GM21367 (cell line): ENCODE measurements at regions not wholly inside any gene's neighbourhood (a gene's known extent, or its start where the extent isn't known, plus 50 kb on each side); places are given as distances from the start of the nearest gene placed in this dataset.

ENCODE experiments used
- ATAC-seq: cut with Tn5 transposase; IDR thresholded peaks from one replicate; pipeline ENCODE4 v1.9.1; 2021; ENCODE audit not compliant: unreplicated experiment

DNA sequence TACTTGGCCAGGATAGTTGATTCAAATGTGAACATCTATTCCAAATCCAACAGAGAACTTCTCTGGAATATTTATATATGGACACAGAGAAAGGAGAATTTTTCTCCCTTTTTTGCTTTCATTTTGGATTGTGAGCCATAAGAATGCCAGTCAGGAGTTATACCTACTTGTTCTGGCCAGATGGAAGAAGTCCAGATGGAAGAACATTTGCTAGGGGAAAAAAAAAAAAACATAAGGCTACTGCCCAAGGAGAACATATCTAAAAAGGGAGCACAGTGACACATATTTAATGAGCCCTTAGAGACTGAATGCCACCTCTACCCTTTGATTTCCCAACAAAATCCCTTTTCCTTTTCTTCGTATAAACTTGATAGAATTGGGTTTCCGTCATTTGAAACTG lies 61.7 kb upstream of the PPP2R2B start:
- ATAC-seq, result no peak

DNA sequence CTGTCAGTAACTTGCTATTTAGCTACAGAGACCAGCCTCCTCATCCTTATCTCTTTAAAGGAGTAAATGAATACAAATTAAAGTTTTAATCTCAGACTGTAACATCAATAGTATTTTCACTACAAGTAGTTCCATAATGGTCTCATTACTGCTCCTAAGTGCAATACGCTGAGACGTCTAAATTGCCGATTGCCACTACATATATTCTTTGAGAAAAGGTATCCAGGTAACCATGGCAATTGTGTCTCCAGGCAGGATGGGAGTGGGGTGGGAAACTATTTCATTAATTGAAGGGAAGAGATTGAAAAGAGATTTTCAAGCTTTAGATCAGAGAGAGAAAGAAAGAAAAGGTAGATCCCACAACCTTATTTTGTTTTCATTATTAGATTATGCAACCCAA lies 65.5 kb upstream of the PPP2R2B start:
- ATAC-seq, result no peak

DNA sequence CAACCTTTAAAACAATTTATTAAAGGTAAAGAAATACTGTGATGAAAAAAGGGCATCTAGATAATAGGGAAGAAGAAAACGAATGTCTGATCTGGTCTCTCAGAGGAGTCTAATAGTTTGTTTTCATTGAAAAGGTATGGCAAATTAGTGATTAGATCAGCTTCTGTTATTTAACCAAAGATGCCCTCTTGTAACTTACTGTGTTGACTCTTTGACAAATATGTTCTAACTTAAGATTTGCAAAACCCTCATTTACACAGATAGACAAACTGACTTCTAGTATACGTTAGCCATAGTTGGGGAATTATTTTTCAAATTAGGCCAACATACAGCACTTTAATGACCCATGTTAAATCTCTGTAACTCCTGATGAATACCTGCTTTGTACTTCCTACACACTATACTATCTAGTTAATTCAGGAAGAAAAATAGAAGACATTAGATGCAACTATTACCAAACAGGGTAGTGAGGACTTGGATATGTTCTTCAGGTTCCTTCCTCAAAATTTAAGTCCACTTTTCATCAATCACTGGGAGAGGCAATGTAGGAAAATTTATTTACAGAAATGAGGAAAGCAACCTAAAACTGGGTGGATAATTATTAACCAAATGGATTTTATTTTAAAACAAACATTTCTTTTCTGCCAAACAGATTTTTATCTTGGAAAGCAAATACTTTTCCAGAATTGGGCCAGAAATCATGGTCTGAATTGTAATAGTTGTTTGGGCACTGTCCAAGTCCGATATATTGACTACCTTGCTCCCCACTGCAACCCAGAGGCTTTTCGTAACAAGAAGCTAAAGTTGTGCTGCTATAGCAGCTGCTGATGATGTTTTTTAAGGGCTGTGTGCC lies 66.4 kb upstream of the PPP2R2B start:
- no peak for ATAC-seq

DNA sequence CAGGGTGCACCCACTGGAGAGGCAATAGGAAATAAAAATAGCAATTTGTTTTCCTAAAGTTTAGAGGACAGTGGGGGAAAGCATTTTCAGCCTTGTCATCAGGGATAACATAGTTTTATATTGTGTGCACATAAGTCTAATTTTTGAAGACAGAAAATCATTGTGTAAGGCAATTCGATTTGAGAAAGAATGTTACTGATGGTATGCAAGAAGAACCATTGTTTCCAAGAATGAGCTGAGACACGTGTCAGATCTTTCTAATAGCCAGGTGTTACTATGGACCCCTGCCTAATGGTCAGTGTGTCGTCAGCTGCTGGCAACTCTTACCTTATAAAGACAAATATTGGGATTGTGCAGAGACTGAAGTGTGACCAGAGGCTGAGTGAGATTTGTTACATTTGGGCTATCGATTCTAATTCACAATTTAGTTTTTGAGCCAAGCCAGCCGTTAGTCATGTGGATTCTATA lies 67.1 kb upstream of the PPP2R2B start:
- ATAC-seq, result no peak

DNA sequence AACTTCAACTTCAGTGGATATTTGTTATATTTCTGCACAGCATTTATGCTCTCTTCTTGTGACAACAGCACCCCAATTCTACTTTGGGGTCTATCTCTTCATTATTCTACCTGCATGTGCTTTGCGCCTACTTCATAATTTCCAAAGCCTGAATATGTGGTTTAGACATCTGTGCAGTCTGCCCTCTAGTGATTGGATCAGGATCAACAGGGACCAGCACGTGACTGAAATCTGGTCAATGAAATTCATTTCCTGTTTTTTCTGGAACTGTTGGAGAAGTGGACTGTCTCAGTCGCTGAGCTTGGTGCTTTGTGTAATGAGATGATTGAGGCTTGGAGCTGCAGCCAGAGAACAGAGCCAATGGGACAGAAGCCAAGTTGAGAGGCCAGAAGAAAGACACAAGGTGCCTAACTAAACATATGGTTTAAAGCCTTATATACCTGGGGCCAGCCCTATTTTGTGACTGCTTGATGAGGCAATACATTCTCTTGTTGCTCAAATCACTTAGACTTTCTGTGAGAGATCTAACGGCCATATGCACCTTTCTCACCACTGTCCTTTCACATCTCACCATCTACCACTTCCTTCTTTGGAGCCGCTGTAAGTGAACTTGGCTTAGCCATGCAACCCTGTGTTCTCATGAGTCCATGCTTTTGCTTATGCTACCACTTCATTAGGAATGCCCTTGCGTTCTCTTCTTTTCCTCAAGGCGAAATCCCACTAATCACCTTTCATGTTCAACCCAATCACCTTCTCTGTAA lies 68.8 kb upstream of the PPP2R2B start:
- peak; percentile 78 for ATAC-seq

DNA sequence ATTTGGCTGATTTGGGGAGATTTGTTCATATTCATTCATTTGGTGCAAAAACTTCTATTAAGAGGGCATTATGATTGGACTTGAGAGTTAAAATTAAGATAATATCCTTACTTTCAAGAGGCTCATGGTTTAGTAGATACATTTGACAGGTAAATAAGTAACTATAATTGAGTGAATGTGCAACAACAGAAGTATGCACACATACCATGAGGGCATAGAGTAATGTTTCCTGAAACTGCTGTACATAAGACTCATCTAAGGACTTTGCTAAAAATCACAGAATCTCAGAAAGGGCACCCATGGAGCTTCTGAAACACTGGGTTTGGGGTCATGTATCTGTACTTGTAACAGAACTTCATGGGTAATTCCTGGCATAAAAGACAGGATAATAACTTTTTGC lies 70.1 kb upstream of the PPP2R2B start:
- no peak for ATAC-seq

DNA sequence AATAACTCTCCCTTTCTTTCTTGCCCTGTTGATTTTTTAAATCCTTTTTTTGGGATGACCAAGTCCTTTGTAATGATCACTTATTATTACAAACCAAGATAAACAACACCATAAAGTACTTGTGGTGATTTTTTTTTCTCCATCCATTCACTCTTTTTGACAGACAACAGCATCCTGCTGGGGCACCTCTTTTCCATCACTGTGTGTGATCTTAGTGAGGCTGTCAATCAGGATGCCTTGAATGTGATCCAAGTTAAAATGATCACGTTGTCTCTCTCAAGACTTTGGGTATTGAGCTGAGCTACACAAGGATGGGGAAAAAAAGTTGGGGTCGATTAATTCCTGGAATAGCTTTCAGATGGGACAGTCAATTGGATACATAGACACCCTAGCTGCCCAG lies 73.6 kb upstream of the PPP2R2B start:
- no peak for ATAC-seq

DNA sequence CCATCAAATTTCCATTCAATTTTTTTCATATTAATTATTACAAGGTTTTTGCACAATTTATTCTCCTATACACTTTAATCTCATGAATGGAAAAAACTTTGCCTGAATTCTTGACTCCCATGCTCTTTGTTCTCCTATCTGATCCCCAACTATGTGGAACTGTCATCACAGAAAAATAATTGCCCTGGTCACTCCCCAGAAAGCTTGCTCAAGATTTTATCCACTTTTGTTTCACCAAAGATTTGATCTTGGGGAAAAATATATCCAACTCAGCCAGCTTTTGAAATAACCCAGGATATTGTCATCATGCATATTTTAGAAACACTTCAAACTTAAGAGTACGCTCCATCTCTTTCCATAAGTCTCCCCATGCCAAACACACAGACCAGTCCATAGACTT lies 77.7 kb upstream of the PPP2R2B start:
- ATAC-seq, result no peak

DNA sequence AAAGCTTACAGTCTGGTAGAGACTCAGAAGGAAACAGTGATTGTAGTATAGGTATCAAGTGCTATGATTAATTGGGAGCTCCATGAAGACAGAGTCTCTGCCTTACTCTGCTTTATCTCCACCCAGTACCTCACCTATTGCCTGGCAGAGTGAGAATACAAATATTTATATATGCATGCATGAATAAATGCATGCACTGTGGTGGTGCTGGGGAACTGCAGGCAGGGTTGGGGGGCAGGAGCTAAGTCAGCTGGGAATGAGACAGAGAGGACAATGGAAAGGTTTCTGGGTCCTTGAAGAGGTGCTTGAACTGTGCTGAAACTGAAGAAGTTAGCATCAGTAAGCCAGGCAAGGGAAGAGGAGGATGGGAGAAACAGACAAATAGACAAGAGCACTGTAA lies 80.8 kb upstream of the PPP2R2B start:
- no peak for ATAC-seq

DNA sequence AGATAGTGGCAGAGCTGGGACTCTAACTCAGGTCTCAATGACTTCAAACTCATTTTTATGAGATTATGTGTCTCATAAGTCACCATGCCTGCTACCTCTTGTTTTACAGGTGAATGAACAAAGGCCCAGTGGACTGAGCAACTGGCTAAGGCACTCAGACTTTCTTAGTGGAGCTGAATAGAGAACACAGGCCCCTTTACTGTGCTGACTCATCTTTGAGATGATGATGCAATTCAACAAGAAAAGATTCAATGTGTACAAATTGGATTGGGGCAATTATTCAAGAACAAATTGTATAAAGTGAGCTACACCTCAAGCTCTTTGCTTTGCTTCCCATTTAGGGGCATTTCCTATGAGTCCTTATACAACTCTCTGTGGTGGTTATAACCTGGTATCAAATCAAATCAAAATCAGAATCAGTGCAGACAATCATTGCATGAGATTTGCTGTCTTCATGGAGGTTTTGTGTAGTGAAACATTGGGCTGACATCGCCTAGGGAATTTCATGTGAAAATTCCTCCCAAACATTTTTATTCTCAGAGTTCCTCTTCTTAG lies 84.3 kb upstream of the PPP2R2B start:
- no peak for ATAC-seq

DNA sequence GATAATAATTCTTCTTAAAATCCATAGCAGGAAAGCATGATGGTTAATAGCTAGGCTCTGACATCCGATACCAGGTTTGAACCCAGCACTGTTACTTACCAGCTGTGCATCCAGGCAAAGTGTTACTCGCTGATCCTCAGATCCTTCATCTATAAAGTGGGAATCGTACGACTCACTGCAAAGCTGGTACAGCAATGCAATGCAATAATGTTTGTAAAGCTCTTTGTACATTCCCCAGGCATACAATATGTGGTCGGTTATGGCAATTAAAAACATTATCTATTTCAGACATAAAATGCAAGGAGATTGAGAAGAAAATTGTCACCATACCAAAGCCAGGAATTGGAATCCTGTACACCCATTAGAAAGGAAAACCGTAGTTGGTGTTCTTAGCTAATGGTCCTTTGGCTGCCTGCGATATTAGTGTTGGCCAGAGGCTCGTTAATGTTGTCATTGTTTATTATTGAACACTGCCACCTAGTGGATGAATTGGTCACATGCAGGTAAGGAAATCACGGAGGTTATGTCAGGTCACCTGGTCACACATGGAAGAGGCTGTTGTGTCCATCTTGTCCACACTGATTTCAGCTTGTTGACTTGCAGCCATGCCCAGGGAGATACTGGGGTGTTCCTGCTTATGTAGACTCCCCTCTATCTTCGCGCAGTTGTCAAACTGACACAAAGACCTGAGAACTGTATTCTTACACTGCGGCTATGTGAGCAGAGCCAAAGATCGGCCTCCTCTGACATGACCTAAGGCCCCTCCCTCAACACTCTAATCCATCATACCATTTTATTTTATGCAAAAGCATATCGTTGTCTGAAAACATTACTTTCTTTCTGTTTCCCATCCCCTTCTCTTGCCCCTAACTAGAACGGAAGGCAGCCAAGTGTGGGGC lies 87.5 kb upstream of the PPP2R2B start:
- peak; percentile 99 for ATAC-seq

DNA sequence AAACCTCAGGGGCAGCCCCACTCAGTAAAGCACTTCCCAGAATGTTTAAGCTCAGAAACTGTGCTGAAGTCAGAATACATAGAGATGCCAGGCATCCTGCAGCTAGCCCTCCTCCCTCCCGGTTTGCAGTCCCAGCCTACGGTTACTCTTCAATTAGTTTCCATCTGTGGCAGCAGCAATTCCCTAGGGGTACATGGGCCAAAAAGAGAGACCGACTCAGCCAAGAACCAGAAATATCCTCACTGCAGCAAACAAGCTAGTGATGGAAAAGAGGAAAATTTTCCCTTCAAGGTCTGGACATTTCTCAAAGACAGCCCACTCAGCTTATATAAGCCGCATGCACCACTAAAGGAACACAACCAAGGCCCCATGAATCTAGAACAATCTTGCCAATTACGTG lies 89.1 kb upstream of the PPP2R2B start:
- no peak for ATAC-seq

DNA sequence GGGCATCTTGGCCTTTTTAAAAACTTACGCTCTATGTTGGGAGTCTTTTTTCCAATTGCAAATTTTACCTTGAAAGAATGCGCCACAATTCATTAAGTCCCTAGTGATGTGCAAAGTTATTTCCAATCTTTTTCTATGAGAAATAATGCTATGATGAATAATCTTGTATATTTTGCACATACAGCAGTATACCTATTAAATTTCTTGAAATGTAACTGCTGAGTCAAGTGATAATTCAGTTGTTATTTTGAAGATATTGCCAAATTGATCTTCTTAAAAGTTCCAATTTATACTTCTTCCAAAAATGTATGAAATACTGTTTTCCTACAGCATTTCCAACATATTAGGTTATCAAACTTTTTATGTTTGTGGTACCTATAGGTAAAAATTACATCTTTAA lies 92.8 kb upstream of the PPP2R2B start:
- no peak for ATAC-seq

DNA sequence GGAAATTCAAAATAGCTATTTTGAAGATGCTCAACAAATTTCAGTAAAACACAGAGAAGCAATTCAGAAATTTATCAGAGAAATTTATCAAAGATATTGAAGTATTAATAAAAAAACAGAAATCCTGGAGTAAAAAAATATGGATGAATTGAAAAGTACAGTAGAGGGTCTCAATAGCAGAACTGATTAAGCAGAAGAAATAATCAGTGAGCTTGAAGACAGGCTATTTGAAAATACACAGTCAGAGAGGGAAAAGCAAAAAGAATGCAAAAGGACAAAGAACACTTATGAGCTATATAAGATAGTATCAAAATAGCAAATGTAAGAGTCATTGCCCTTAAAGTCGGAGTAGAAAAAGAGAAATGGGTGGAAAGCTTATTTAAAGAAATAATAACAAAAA lies 107.9 kb upstream of the PPP2R2B start:
- no peak for ATAC-seq

DNA sequence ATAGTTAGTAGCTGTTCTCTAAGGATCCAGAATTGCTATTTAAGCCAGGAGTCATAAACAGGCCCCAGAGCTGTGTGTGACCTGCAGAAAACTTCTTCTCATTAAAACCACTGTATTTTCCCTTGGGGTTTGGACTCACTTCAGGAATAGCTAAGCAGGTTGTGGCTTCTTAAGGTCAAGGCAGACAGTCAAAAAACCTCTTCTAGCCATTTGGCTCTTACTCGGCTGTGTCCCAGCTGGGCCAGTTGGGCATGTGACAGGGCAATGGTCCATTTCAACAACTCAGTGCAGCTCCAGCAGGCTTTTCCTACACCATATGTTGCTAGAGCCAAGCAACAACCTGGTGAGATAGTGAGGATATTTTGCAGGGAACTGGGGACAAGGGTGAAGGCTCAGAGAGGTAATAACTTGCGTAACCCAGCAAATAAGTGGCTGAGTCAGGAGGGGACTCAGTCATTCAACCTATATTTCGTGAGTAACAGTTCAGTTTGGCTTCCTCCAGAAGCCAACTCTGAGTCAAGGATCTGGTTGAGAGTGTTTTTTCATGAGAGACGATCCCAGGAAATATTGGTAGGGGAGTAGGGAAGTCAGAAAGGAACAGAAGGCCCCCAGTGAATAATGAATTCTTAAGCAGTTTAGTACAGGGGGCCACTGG lies 115.4 kb upstream of the PPP2R2B start:
- ATAC-seq, result no peak

DNA sequence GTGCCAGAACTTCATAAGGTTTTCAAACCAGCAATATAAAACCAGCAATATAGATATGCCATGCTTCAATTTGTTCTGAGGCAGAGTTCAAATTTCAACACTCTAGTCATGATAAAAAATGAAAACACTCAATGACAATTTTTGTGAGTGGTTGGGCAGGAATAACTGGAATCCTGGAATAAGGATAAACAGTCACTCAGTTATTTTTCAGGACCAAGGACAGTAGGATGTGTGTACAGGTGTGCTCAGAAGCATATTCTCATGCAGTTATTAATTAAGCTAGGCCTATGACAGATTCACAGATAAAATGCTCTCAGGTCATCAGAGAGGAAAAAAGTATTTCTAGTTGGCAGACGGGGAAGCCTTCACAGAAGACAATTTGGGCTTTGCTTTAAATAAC lies 117.3 kb upstream of the PPP2R2B start:
- no peak for ATAC-seq

DNA sequence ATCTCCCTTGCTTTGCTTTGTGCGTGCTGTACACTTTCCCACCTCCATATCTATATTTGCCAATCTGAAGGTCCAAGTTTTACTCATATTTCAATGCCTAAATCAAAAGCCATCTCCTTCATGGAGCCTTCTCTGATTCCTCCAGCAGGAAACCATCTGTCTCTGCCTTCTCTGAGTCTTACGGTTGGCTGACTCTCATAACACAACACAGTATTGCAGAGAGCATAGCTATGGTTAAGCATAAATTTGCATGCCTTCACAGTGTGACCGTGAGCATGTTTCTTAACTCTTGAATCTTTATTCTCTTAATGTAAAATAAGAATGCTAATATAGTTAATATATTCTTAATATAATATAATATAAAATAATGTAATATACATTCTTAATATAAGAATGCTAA lies 136.8 kb upstream of the PPP2R2B start:
- ATAC-seq, result no peak

DNA sequence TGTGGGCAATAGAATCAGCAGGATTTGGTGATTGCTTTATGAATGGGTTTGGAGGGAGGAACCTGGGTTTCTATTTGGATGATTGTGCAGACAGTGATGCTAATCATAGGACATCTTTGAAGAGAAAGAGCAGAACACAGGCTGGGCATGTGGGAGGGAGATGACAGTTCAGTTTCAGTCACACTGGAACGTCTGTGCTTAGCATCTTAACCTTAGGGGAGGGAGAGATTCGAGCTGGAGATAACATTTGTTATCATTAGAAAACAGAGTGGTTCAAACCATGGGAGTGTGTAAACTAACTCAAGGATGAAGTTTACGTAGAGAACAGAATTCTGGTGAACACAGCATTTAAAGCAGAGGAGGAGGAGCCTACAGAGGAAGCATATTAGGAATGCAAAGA lies 138.6 kb upstream of the PPP2R2B start:
- ATAC-seq, result no peak

DNA sequence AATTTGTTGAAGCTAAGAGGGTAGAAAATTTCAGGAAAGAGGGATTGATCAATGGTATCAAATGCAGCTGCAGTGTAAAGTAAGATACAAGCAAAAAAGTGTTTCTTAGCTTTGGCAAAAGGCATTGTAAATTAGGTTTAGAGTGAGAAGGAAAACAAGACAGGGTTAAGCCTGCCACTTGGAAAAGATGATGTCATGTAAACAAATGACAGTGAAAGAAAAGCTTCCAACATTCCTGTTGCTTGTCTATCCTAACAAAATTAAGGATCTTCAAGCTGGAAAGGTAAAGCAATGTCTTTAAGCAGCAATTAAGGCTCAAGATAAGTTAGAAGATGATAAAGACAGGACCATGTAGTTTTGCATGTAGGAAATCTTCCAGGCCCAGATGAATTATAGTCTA lies 139.1 kb upstream of the PPP2R2B start:
- no peak for ATAC-seq

DNA sequence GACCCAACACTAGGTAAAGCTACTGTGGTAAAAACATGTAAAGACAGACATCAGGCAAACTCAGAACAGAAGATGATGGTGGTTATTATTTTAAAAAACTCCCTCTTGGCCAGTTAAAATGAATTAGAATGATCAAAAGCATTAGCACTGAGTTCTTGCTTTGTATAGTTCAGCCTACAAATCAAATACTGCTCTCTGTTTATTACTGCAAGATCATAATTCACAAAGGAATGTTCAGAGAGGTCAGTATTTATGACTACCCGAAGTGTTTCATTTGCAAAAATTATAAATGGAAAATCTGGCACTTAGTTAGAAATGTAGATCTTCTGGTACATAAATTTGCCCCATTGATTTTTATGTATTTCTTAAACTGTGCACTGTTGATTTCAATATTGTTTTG lies 140.3 kb upstream of the PPP2R2B start:
- no peak for ATAC-seq
